ENCODE measurements at regions not wholly inside any gene's neighbourhood (a gene's known extent, or its start where the extent isn't known, plus 50 kb on each side); places are given as distances from the start of the nearest gene placed in this dataset.

DNA sequence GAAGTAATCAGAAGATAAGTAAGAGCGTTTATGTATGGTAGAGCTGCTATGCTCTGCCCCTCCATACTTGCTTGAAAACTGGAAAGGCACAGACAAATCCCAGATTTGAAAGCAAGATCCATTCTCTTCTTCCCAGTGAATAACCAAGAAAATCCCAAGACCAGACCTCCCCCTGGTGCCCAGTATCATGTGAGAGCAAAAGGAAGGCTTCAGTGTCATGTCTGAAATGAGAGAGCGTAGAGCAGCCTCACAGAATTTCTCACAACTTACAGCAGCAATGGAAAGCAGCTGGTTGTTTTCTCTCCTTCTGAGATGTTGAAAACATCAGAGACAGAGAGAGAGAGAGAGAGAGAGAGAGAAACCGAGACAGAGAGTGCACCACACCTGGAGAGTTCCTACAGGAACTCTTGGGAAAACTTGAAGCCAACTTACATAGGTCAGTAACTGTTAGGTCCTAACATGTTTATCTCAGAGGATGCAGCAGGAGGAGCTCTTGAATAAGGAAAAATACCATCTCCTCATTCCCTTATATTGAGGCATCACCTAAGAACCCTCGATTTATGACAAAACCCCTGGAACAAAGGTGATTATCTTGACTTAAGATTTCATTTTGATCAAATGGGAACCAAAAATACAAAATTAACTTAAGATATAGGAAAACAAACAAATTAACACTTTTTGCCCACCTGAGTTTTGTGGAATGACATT lies 273.3 kb downstream of the NSUN3 start:
- TF ChIP-seq, protein P1, sequence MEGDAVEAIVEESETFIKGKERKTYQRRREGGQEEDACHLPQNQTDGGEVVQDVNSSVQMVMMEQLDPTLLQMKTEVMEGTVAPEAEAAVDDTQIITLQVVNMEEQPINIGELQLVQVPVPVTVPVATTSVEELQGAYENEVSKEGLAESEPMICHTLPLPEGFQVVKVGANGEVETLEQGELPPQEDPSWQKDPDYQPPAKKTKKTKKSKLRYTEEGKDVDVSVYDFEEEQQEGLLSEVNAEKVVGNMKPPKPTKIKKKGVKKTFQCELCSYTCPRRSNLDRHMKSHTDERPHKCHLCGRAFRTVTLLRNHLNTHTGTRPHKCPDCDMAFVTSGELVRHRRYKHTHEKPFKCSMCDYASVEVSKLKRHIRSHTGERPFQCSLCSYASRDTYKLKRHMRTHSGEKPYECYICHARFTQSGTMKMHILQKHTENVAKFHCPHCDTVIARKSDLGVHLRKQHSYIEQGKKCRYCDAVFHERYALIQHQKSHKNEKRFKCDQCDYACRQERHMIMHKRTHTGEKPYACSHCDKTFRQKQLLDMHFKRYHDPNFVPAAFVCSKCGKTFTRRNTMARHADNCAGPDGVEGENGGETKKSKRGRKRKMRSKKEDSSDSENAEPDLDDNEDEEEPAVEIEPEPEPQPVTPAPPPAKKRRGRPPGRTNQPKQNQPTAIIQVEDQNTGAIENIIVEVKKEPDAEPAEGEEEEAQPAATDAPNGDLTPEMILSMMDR (IDR thresholded peaks at IDR 0.05), result peak in 3 of 6 experiments; percentile 14 to 40 (median 27)
- TF ChIP-seq POLR2A (IDR thresholded peaks at IDR 0.05), result no peak
